ENCODE measurements at regions not wholly inside any gene's neighbourhood (a gene's known extent, or its start where the extent isn't known, plus 50 kb on each side); places are given as distances from the start of the nearest gene placed in this dataset.

- TF ChIP-seq POLR2A (IDR thresholded peaks at IDR 0.05; ENCODE audit: low read length) (no peak), GATA1 (IDR thresholded peaks at IDR 0.05; ENCODE audit: low read depth, low read length) (no peak)
Measured at GRCh38 chr5:32494827-32495226, 50.3 kb upstream of the ZFR start.

Data from erythroblast (primary cell).